HFF-Myc (cell line): ENCODE measurements at regions not wholly inside any gene's neighbourhood (a gene's known extent, or its start where the extent isn't known, plus 50 kb on each side); places are given as distances from the start of the nearest gene placed in this dataset.

Experiments
- DNase-seq: peaks from one replicate; pipeline ENCODE4 v3.0.0-alpha.2; 2011; ENCODE audit warnings: low read depth; ENCODE audit errors: extremely low read depth
- H3K4me3 ChIP-seq: replicated peaks from 2 replicates; pipeline ENCODE4 v1.5.1; 2011; ENCODE audit warnings: low read depth, mild to moderate bottlenecking, control low read depth, low read length
- TF ChIP-seq, protein P1 (sequence below): IDR thresholded peaks from 2 replicates; pipeline ENCODE4 v1.5.1; 2012; ENCODE audit warnings: mild to moderate bottlenecking, low read depth, low read length, control low read depth; ENCODE audit errors: missing control alignments

DNA sequence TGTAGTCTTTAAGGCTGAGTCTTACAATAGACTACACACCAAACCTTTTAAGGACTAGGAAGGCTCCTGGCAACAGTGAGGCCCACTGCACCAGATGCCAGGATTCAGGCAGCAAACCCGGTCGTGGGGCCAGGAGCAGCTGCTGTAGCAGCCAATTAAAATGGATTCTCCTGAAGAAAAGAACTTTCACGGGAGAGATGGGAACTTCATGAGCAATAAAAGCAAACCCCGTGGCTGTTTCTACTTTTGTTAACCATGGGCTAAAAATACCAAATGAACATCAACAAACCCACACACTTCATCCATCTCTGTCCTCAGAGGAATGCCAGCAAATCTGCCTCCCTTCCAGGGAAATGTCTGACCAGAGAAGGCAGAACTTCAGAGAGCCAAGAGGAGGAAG, 101.4 kb downstream of the BTC start:
- TF ChIP-seq, protein P1, sequence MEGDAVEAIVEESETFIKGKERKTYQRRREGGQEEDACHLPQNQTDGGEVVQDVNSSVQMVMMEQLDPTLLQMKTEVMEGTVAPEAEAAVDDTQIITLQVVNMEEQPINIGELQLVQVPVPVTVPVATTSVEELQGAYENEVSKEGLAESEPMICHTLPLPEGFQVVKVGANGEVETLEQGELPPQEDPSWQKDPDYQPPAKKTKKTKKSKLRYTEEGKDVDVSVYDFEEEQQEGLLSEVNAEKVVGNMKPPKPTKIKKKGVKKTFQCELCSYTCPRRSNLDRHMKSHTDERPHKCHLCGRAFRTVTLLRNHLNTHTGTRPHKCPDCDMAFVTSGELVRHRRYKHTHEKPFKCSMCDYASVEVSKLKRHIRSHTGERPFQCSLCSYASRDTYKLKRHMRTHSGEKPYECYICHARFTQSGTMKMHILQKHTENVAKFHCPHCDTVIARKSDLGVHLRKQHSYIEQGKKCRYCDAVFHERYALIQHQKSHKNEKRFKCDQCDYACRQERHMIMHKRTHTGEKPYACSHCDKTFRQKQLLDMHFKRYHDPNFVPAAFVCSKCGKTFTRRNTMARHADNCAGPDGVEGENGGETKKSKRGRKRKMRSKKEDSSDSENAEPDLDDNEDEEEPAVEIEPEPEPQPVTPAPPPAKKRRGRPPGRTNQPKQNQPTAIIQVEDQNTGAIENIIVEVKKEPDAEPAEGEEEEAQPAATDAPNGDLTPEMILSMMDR, result no peak
- no peak for DNase-seq
- H3K4me3 ChIP-seq, result no peak overlapping the region
